SK-N-SH (cell line): ENCODE measurements at regions not wholly inside any gene's neighbourhood (a gene's known extent, or its start where the extent isn't known, plus 50 kb on each side); places are given as distances from the start of the nearest gene placed in this dataset.

ENCODE experiments used
- CTCF ChIA-PET: fragments of 300-600, 350-600 bp; formaldehyde crosslinking; extraction: SDS; loops from one replicate; lab custom pipeline; 2021; lab: Yijun Ruan, JAX
- POLR2A ChIA-PET: fragments of 350-600 bp; sonication (Branson Sonifier 250); formaldehyde crosslinking; extraction: SDS; loops from one replicate; lab custom pipeline; 2020; ENCODE audit warnings: antibody characterized with exemption, inconsistent platforms; lab: Yijun Ruan, JAX
- DNase-seq: peaks from one replicate; pipeline ENCODE4 v3.0.0; 2012
- H2AFZ ChIP-seq: fragments of 200-600 bp; sonication (generic); 2 replicates; pipeline ENCODE4 v1.8.1; 2016; ENCODE audit warnings: antibody characterized with exemption, mild to moderate bottlenecking, low read depth
- H3F3A ChIP-seq: fragments of 200-600 bp; sonication (generic); replicated peaks from 2 replicates; pipeline ENCODE3; 2016; ENCODE audit warnings: antibody characterized with exemption, mild to moderate bottlenecking; ENCODE audit not compliant: insufficient read depth
- H3K27ac ChIP-seq, 2 experiments: fragments of 200-500 bp in 1 of 2; fragments of 200-600 bp in 1 of 2; sonication (Bioruptor generic) in 1 of 2; sonication (generic), shearing (Covaris generic) in 1 of 2; 2 replicates each; pipeline versions ENCODE4 v1.5.1 to v1.6.1; 2014 to 2016; ENCODE audit warnings: low read depth in 2 of 2, inconsistent platforms in 1 of 2, low read length in 1 of 2, mild to moderate bottlenecking in 1 of 2, mixed read lengths in 1 of 2
- H3K27me3 ChIP-seq: fragments of 200-600 bp; sonication (generic), shearing (Covaris generic); 2 replicates; pipeline ENCODE4 v1.6.1; 2016; ENCODE audit warnings: mixed run types; ENCODE audit not compliant: insufficient read depth
- H3K36me3 ChIP-seq, 2 experiments: fragments of 200-500 bp in 1 of 2; fragments of 200-600 bp in 1 of 2; sonication (Bioruptor generic) in 1 of 2; sonication (generic) in 1 of 2; replicated peaks in 1 of 2; 2 replicates each; pipeline versions ENCODE3 to v1.5.1; 2014 to 2016; ENCODE audit warnings: low read length in 1 of 2, mild to moderate bottlenecking in 1 of 2; ENCODE audit not compliant: insufficient read depth in 2 of 2, control insufficient read depth in 1 of 2
- H3K4me1 ChIP-seq, 2 experiments: fragments of 200-500 bp in 1 of 2; fragments of 200-600 bp in 1 of 2; sonication (Bioruptor generic) in 1 of 2; sonication (generic), shearing (Covaris generic) in 1 of 2; 2 replicates each; pipeline versions ENCODE4 v1.5.1 to v1.6.1; 2014 to 2016; ENCODE audit warnings: low read depth in 1 of 2, low read length in 1 of 2, mixed run types in 1 of 2; ENCODE audit not compliant: insufficient read depth in 2 of 2, control insufficient read depth in 1 of 2
- H3K4me2 ChIP-seq: fragments of 200-600 bp; sonication (generic), shearing (Covaris generic); 2 replicates; pipeline ENCODE4 v1.6.1; 2017; ENCODE audit warnings: mixed run types
- H3K4me3 ChIP-seq, 2 experiments: fragments of 200-500 bp in 1 of 2; fragments of 200-600 bp in 1 of 2; sonication (Bioruptor generic) in 1 of 2; sonication (generic), shearing (Covaris generic) in 1 of 2; 2 replicates each; pipeline versions ENCODE4 v1.5.1 to v1.8.1; 2014 to 2016; ENCODE audit warnings: low read depth in 2 of 2, inconsistent platforms in 1 of 2, low read length in 1 of 2, mild to moderate bottlenecking in 1 of 2, mixed read lengths in 1 of 2, moderate library complexity in 1 of 2
- H3K79me2 ChIP-seq: fragments of 200-600 bp; sonication (generic); 2 replicates; pipeline ENCODE4 v1.8.1; 2017; ENCODE audit warnings: mild to moderate bottlenecking; ENCODE audit not compliant: insufficient read depth
- H3K9ac ChIP-seq: fragments of 200-600 bp; sonication (generic); 2 replicates; pipeline ENCODE4 v1.6.1; 2017; ENCODE audit warnings: mixed run types
- H3K9me2 ChIP-seq: fragments of 200-600 bp; sonication (generic); 2 replicates; pipeline ENCODE4 v1.6.1; 2017; ENCODE audit warnings: mixed run types
- H3K9me3 ChIP-seq: fragments of 200-600 bp; sonication (generic); 2 replicates; pipeline ENCODE4 v1.6.1; 2017; ENCODE audit warnings: mixed run types, mild to moderate bottlenecking, moderate library complexity
- H4K20me1 ChIP-seq: fragments of 200-600 bp; sonication (generic); 2 replicates; pipeline ENCODE4 v1.6.1; 2017; ENCODE audit warnings: mild to moderate bottlenecking, mixed run types; ENCODE audit not compliant: insufficient read depth
- ELF1 ChIP-seq: IDR thresholded peaks from 2 replicates; pipeline ENCODE4 v1.4.0; 2012
- EP300 ChIP-seq, 2 experiments: IDR thresholded peaks; 2 replicates each; pipeline versions ENCODE4 v1.4.0 to v1.6.1; 2012; ENCODE audit warnings: borderline replicate concordance in 1 of 2, low read depth in 1 of 2, low read length in 1 of 2
- FOSL2 ChIP-seq: IDR thresholded peaks from 2 replicates; pipeline ENCODE4 v1.4.0; 2012; ENCODE audit warnings: low read depth, mild to moderate bottlenecking, moderate library complexity, borderline replicate concordance
- FOXJ3 ChIP-seq: sonication (generic); formaldehyde crosslinking; IDR thresholded peaks from 2 replicates; pipeline ENCODE4 v1.5.1; 2020; ENCODE audit warnings: mild to moderate bottlenecking, missing genetic modification reagents
- MEF2A ChIP-seq: IDR thresholded peaks from 2 replicates; pipeline ENCODE4 v1.4.0; 2012; ENCODE audit warnings: low read depth, borderline replicate concordance
- MXI1 ChIP-seq: IDR thresholded peaks from 2 replicates; pipeline ENCODE4 v1.6.1; 2012; ENCODE audit warnings: mild to moderate bottlenecking, low read depth, low read length, improper control_type of control experiment
- NFIC ChIP-seq: IDR thresholded peaks from 2 replicates; pipeline ENCODE4 v1.4.0; 2012; ENCODE audit warnings: borderline replicate concordance
- POLR2AphosphoS5 ChIP-seq: IDR thresholded peaks from 2 replicates; pipeline ENCODE4 v1.6.1; 2012; ENCODE audit warnings: low read depth, low read length
- RAD21 ChIP-seq: IDR thresholded peaks from 2 replicates; pipeline ENCODE4 v1.6.1; 2012; ENCODE audit warnings: mild to moderate bottlenecking, low read length
- RXRA ChIP-seq: IDR thresholded peaks from 2 replicates; pipeline ENCODE4 v1.4.0; 2012; ENCODE audit warnings: low read depth, mild to moderate bottlenecking, borderline replicate concordance
- SMC3 ChIP-seq: IDR thresholded peaks from 2 replicates; pipeline ENCODE4 v1.6.1; 2012; ENCODE audit warnings: low read depth, low read length, improper control_type of control experiment
- TAF1 ChIP-seq: IDR thresholded peaks from 2 replicates; pipeline ENCODE4 v1.6.1; 2012; ENCODE audit warnings: low read depth, mild to moderate bottlenecking, low read length, moderate library complexity, borderline replicate concordance
- TEAD4 ChIP-seq: IDR thresholded peaks from 2 replicates; pipeline ENCODE4 v1.4.0; 2012; ENCODE audit warnings: mild to moderate bottlenecking, borderline replicate concordance; ENCODE audit not compliant: insufficient read depth
- YY1 ChIP-seq: IDR thresholded peaks from 2 replicates; pipeline ENCODE4 v1.4.0; 2012; ENCODE audit warnings: low read depth, mild to moderate bottlenecking
- WGBS: methylation state at CpG from one replicate; pipeline ENCODE4 v1.1.6; 2017; ENCODE audit warnings: low lambda C conversion rate; 5-methylcytosine and 5-hydroxymethylcytosine counted together
- TF ChIP-seq, protein P1 (sequence below): fragments of 150-350 bp; IDR thresholded peaks from 2 replicates; pipeline ENCODE4 v1.6.1; 2017; ENCODE audit warnings: antibody characterized with exemption, low read length, low read depth, borderline replicate concordance
- TF ChIP-seq, protein P2 (sequence below): IDR thresholded peaks from 2 replicates; pipeline ENCODE4 v1.6.1; 2012; ENCODE audit warnings: mild to moderate bottlenecking, low read depth, low read length, moderate library complexity
- TF ChIP-seq, protein P3 (sequence below): fragments of 200-600 bp; sonication (generic); IDR thresholded peaks from 2 replicates; pipeline ENCODE4 v1.6.1; 2017; ENCODE audit warnings: antibody characterized with exemption, mild to moderate bottlenecking, moderate library complexity

DNA sequence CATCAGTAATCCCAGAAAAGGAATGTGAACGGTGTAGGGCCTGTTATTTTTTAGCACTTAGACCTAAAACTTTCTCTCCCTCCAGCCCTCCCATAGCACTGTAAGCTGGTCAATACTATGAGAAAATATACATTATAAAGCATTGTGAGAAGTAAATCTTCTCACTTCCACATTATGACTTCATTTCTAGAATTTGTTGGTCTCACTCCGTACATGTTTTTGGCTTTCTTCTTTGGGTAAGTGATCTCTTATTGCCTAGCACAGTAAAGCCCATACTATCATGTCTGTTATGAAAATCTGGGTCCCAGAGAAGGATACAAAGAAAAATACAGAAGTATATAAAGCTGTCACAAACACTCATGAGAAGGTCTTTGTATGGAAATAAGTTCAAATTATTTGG lies 1851.1 kb upstream of the IGFBP7 start:
- no peaks in the 10 kb centered on the region for H4K20me1 ChIP-seq
- no peaks in the 10 kb centered on the region for H3K79me2 ChIP-seq
- ChIA-PET POLR2A (no interaction called here), CTCF (no interaction called here)
- no peaks in the 10 kb centered on the region for H3K9me3 ChIP-seq
- no peak overlapping the region for H3K9ac ChIP-seq
- no peak overlapping the region for H3K4me2 ChIP-seq
- no peaks in the 10 kb centered on the region for H3F3A ChIP-seq
- no peaks in the 10 kb centered on the region for H3K27me3 ChIP-seq
- H3K4me1 ChIP-seq: no peaks in the 10 kb centered on the region
- no peaks in the 10 kb centered on the region for H3K9me2 ChIP-seq
- no peaks in the 10 kb centered on the region for H3K36me3 ChIP-seq
- H2AFZ ChIP-seq: no peak overlapping the region
- TF ChIP-seq FOSL2 (no peak), ELF1 (no peak), POLR2AphosphoS5 (no peak), NFIC (no peak), YY1 (no peak), TEAD4 (no peak), MEF2A (no peak), TAF1 (no peak), SMC3 (no peak), EP300 (IDR thresholded peaks at IDR 0.05; ENCODE audit: borderline replicate concordance in 1 of 2, low read depth in 1 of 2, low read length in 1 of 2) (no peak), FOXJ3 (CRISPR knock-in tag) (no peak), RXRA (no peak)
- TF ChIP-seq, protein P1, sequence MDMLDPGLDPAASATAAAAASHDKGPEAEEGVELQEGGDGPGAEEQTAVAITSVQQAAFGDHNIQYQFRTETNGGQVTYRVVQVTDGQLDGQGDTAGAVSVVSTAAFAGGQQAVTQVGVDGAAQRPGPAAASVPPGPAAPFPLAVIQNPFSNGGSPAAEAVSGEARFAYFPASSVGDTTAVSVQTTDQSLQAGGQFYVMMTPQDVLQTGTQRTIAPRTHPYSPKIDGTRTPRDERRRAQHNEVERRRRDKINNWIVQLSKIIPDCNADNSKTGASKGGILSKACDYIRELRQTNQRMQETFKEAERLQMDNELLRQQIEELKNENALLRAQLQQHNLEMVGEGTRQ: no peak
- TF ChIP-seq, protein P2, sequence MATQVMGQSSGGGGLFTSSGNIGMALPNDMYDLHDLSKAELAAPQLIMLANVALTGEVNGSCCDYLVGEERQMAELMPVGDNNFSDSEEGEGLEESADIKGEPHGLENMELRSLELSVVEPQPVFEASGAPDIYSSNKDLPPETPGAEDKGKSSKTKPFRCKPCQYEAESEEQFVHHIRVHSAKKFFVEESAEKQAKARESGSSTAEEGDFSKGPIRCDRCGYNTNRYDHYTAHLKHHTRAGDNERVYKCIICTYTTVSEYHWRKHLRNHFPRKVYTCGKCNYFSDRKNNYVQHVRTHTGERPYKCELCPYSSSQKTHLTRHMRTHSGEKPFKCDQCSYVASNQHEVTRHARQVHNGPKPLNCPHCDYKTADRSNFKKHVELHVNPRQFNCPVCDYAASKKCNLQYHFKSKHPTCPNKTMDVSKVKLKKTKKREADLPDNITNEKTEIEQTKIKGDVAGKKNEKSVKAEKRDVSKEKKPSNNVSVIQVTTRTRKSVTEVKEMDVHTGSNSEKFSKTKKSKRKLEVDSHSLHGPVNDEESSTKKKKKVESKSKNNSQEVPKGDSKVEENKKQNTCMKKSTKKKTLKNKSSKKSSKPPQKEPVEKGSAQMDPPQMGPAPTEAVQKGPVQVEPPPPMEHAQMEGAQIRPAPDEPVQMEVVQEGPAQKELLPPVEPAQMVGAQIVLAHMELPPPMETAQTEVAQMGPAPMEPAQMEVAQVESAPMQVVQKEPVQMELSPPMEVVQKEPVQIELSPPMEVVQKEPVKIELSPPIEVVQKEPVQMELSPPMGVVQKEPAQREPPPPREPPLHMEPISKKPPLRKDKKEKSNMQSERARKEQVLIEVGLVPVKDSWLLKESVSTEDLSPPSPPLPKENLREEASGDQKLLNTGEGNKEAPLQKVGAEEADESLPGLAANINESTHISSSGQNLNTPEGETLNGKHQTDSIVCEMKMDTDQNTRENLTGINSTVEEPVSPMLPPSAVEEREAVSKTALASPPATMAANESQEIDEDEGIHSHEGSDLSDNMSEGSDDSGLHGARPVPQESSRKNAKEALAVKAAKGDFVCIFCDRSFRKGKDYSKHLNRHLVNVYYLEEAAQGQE: no peak
- H3K27ac ChIP-seq: no peak overlapping the region
- DNase-seq: no peak
- no peak overlapping the region for H3K4me3 ChIP-seq
- WGBS: 12% methylated on average over 2 of the region's 2 CpGs

DNA sequence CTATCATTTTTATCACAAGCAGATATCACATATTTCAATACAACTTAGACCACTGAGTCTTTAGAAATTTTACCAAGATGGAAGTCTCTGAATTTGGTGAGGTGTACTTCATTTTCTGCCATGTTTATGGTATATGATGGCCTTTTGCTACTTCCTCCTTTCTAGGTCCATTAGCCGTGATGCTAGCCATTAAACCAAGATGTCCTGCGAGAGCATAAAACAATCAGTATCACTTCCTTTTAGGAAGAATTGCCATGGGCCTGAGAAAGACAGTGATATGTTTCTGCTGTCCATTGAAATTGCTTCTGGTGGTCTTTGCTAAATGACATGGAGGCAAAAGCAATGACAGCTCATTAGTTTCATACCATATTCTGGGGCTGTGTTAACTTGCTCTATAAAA lies 1851.7 kb upstream of the IGFBP7 start:
- Histone ChIP-seq H3K4me1 (no peaks in the 10 kb centered on the region), H3K9me3 (no peaks in the 10 kb centered on the region), H3F3A (no peaks in the 10 kb centered on the region), H2AFZ (no peak overlapping the region), H4K20me1 (no peaks in the 10 kb centered on the region), H3K27ac (no peak overlapping the region), H3K27me3 (no peaks in the 10 kb centered on the region), H3K9ac (no peak overlapping the region), H3K79me2 (no peaks in the 10 kb centered on the region), H3K36me3 (no peaks in the 10 kb centered on the region), H3K4me2 (no peak overlapping the region), H3K9me2 (no peaks in the 10 kb centered on the region), H3K4me3 (no peak overlapping the region)
- no peak for TF ChIP-seq EP300 (IDR thresholded peaks at IDR 0.05; ENCODE audit: borderline replicate concordance in 1 of 2, low read depth in 1 of 2, low read length in 1 of 2)
- TF ChIP-seq, protein P3, sequence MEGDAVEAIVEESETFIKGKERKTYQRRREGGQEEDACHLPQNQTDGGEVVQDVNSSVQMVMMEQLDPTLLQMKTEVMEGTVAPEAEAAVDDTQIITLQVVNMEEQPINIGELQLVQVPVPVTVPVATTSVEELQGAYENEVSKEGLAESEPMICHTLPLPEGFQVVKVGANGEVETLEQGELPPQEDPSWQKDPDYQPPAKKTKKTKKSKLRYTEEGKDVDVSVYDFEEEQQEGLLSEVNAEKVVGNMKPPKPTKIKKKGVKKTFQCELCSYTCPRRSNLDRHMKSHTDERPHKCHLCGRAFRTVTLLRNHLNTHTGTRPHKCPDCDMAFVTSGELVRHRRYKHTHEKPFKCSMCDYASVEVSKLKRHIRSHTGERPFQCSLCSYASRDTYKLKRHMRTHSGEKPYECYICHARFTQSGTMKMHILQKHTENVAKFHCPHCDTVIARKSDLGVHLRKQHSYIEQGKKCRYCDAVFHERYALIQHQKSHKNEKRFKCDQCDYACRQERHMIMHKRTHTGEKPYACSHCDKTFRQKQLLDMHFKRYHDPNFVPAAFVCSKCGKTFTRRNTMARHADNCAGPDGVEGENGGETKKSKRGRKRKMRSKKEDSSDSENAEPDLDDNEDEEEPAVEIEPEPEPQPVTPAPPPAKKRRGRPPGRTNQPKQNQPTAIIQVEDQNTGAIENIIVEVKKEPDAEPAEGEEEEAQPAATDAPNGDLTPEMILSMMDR: no peak
- TF ChIP-seq RAD21: no peak
- no peak for TF ChIP-seq MXI1
- no peak for DNase-seq
- CTCF ChIA-PET: no interaction called here
- WGBS: 25% methylated on average over 2 of the region's 2 CpGs
- POLR2A ChIA-PET: no interaction called here
